ENCODE measurements at regions not wholly inside any gene's neighbourhood (a gene's known extent, or its start where the extent isn't known, plus 50 kb on each side); places are given as distances from the start of the nearest gene placed in this dataset.

- no peaks in the 10 kb centered on the region for H3K9me3 ChIP-seq (ENCODE audit: low read depth, low read length)
- TF ChIP-seq CTCF (IDR thresholded peaks at IDR 0.05; ENCODE audit: extremely low read depth, low read depth, low read length), result no peak
- no peak overlapping the region for H3K4me2 ChIP-seq (ENCODE audit: insufficient read depth, low read length)
- H3K4me1 ChIP-seq (ENCODE audit: insufficient read depth, low read length), result no peaks in the 10 kb centered on the region
- H4K20me1 ChIP-seq (ENCODE audit: insufficient read depth, low read length), result no peaks in the 10 kb centered on the region
- no peak for DNase-seq (ENCODE audit: insufficient read length, low spot score, missing footprints)
- H3K36me3 ChIP-seq (ENCODE audit: insufficient read depth, low read length), result no peaks in the 10 kb centered on the region
- no peak overlapping the region for H3K27ac ChIP-seq (ENCODE audit: low read depth, low read length)
- no peak overlapping the region for H3K4me3 ChIP-seq (ENCODE audit: insufficient read depth, low read length)
- no peak overlapping the region for H2AFZ ChIP-seq (ENCODE audit: low read length)
- peaks cover 2% of the 10 kb centered on the region for H3K27me3 ChIP-seq (ENCODE audit: insufficient read depth, low read length)
- no peaks in the 10 kb centered on the region for H3K79me2 ChIP-seq (ENCODE audit: insufficient read depth, low read length)
Observed at GRCh38 chr12:62998454-62998853, 63.5 kb upstream of the PPM1H start.

GRCh38 chr12:62995097-62995496 lies 60.1 kb upstream of the PPM1H start:
- Histone ChIP-seq H3K4me2 (ENCODE audit: insufficient read depth, low read length) (no peak overlapping the region), H2AFZ (ENCODE audit: low read length) (no peak overlapping the region), H3K27me3 (ENCODE audit: insufficient read depth, low read length) (peaks cover 2% of the 10 kb centered on the region), H3K9me3 (ENCODE audit: low read depth, low read length) (no peaks in the 10 kb centered on the region), H3K79me2 (ENCODE audit: insufficient read depth, low read length) (no peaks in the 10 kb centered on the region), H3K4me1 (ENCODE audit: insufficient read depth, low read length) (no peaks in the 10 kb centered on the region), H3K4me3 (ENCODE audit: insufficient read depth, low read length) (no peak overlapping the region), H3K27ac (ENCODE audit: low read depth, low read length) (no peak overlapping the region), H4K20me1 (ENCODE audit: insufficient read depth, low read length) (no peaks in the 10 kb centered on the region), H3K36me3 (ENCODE audit: insufficient read depth, low read length) (no peaks in the 10 kb centered on the region)
- no peak for DNase-seq (ENCODE audit: insufficient read length, low spot score, missing footprints)
- TF ChIP-seq CTCF (IDR thresholded peaks at IDR 0.05; ENCODE audit: extremely low read depth, low read depth, low read length), result no peak

- Histone ChIP-seq H3K27ac (ENCODE audit: low read depth, low read length) (no peak overlapping the region), H3K79me2 (ENCODE audit: insufficient read depth, low read length) (no peaks in the 10 kb centered on the region), H3K4me3 (ENCODE audit: insufficient read depth, low read length) (no peak overlapping the region), H3K4me1 (ENCODE audit: insufficient read depth, low read length) (no peaks in the 10 kb centered on the region), H3K4me2 (ENCODE audit: insufficient read depth, low read length) (no peak overlapping the region), H2AFZ (ENCODE audit: low read length) (no peak overlapping the region), H3K36me3 (ENCODE audit: insufficient read depth, low read length) (no peaks in the 10 kb centered on the region), H4K20me1 (ENCODE audit: insufficient read depth, low read length) (no peaks in the 10 kb centered on the region), H3K27me3 (ENCODE audit: insufficient read depth, low read length) (no peaks in the 10 kb centered on the region), H3K9me3 (ENCODE audit: low read depth, low read length) (no peaks in the 10 kb centered on the region)
- no peak for TF ChIP-seq CTCF (IDR thresholded peaks at IDR 0.05; ENCODE audit: extremely low read depth, low read depth, low read length)
- no peak for DNase-seq (ENCODE audit: insufficient read length, low spot score, missing footprints)
Observed at GRCh38 chr12:62986844-62987243, 51.9 kb upstream of the PPM1H start.
